HG03565 (cell line): ENCODE measurements at regions not wholly inside any gene's neighbourhood (a gene's known extent, or its start where the extent isn't known, plus 50 kb on each side); places are given as distances from the start of the nearest gene placed in this dataset.

Experiments
- ATAC-seq: cut with Tn5 transposase; IDR thresholded peaks from one replicate; pipeline ENCODE4 v1.9.1; 2021; ENCODE audit warnings: mild to moderate bottlenecking, moderate library complexity; ENCODE audit not compliant: unreplicated experiment

DNA sequence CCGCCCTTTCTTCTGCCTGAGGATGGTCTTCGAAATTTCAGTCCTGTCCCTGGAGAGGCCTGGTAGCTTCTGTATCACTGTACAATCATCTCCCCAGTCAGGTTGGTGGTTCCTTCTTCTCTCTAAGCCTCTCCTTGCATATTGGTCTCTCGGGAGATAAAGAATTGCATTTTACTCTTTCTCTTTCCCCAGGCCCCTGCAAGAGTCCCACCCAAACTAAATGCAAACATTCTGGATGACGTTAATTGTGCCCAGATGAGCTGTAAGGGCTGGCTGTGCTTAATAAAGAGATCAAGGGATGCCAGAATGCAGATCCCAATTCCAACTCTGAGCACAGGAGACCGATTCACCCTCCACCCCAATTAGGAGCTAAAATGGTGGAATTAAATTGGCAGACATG is 835.4 kb upstream of the TMEM132C start:
- no peak for ATAC-seq

DNA sequence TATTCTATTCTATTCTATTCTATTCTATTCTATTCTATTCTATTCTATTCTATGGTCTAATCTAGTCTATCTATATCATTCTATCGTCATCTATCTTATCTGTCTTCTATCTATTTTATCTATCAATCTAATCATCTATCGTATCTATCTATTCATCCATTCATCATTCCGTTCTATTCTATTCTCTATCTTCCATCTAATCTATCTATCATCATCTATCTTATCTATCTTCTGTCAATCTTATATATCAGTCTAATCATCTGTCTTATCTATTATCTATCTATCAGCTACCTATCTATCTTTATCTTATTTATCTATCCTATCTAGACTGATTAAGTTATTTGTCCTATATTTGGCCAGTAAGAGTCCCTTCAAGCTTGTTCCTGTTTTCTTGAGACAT is 831.5 kb upstream of the TMEM132C start:
- no peak for ATAC-seq

DNA sequence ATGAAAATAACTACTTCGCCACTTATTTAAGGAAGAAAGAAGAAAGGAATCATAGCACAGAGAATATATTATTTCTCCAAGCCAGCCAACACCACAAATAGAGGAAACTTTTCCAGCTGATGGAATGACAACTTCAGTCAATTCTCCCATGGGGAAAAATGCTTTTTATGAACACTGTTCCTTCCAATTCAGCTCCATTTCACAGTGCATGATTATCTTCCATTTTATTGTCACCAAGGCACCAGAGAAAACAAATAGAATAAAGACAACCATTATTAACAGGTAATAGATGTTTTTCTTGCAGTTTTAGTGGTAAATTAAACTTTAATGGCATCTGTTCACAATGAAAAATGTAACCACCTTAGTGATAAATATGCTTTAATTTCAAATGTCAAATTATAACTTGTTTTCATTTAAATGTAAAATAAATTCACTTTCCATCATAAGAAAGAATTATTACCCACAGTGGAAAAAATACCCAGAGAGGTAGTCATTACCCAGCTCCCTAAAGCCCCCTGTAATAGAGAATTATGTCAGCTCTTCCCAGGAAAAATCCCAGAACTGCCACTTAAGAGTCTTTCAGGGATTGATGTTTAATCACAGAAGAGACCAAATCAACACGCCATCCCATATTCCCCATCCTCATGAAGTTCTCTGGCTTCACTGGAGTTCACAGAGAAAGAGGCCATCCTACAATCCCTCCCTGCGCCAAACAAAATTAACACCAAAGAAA is 828.3 kb upstream of the TMEM132C start:
- ATAC-seq, result no peak

DNA sequence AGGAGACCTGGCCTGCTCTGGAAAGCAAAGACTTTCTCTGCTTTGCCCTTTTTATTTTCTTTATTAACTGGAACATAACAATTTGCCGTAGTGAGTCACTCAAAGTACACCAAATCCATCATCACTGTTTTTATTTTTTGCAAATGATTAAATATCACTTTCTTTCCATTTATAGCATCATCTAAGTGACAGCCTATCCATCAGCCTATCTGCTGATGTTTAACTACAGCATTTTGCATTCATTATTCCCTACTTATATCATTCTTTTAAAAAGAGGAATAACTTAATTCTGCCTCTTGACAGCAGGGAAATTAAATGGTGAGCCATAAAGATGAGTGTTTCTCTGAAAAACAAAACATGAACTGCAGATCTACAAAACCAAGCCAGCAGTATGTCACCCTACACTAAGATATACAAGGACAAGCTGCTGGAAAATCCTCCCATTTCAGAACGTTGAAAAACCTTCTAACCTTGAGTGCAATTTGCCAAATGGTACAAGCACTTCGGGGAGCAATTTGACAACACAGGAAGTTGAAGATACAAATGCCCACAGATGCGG is 821.3 kb upstream of the TMEM132C start:
- ATAC-seq, result no peak

DNA sequence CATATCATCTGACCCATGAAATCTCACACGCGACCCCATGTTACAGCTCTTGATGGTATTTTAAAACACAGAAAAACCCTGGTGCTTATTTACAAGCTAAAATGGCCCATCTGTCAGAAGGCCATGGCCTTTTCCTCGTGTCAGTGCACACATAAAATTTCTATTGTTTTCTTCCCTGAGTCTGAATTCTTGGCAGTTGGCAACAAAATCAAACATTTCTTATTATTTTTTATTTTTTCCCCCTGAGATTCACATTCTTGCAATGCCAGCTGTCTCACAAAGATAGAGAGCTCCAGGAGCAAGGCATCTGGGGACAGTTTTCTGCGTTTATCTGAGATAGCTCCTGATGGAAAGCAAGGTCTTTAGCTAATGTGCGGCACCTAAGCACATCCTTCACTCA is 818.1 kb upstream of the TMEM132C start:
- ATAC-seq, result no peak

- ATAC-seq, result no peak
Measured at GRCh38 chr12:127450826-127451225, 816.1 kb upstream of the TMEM132C start.

DNA sequence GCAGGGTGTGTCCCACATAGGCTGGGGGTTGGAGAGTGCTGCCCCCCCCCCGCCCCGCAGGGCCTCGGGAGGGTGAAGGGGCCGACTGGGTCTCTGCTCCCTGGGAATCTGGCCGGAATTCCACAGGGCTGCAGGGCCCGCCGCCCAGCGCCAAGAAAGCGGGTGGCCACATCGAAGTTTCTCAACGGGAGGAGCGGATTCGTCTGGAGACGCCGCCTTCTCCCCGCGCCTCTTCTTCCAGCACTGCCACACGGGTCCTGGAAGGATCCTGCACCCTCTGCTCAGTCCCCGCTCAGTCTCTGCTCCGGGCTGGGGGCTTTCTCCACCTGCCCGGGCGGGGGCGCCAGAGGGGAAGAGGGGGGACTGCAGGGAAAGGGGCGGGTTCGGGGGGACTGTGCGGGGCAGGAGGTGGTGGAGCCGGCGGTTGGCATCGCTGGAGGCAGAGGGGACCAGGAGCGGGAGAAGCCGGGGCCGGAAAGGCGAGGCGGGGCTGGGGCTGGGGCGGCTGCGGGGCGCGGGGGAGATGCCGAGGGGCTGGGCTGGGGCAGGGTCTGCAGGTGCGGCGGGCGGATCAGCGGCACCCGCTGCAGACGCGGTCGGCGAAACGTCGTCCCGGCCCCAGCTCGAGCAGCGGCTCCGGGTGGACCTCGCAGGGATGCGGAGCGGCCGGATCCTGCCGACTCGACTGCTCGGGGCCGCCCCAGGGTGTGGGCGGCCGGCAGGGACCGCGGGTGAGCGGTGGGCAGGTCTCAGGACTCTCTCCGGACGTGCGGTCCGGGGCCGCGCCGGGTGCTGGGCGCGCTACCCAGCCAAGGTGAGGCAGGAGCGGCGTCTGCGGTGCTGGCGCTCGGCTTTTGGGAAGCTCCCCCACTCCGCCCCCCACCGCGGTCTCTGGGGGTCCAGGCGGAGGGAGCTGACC is 811.4 kb upstream of the TMEM132C start:
- ATAC-seq, result no peak

DNA sequence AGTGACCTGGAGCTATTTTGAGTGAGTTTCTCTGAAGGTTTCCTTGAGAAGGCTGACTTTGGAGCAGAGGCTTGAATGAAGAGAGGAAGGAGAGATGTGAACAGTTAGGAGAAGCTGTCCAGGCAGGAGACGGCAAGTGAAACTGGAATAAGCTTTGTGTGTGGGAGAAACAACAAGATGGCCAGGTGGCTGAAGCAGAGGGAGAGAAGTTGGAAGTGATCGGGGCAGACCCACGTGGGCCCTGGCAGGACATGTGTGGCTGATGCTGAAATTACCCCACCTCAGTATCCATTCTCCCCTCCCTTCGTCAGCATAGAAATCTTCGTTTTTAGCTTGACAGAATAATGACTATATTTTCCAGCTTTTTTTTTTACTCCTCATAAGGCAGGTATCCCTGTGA is 809.2 kb upstream of the TMEM132C start:
- ATAC-seq, result no peak

DNA sequence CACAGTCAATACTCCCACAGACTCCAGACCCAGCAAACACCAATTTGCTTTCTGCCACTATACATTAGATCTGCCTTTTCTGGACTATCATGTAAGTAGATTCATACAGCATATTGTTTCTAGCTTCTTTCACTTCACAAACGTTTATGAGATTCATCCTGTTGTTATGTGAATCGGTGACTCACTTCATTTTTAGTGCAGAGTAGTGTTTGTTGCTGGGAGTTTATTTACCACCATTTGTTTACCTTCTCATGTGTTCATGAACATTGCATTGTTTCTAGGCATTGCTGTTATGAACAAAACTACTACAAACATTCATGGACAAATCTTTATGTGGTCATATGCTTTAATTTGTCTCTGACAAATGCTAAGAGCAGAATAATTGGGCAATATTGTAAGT is 807.8 kb upstream of the TMEM132C start:
- no peak for ATAC-seq

- ATAC-seq, result no peak
Measured at GRCh38 chr12:127459687-127460086, 807.3 kb upstream of the TMEM132C start.

GRCh38 chr12:127463237-127463636 is 803.7 kb upstream of the TMEM132C start:
- no peak for ATAC-seq

DNA sequence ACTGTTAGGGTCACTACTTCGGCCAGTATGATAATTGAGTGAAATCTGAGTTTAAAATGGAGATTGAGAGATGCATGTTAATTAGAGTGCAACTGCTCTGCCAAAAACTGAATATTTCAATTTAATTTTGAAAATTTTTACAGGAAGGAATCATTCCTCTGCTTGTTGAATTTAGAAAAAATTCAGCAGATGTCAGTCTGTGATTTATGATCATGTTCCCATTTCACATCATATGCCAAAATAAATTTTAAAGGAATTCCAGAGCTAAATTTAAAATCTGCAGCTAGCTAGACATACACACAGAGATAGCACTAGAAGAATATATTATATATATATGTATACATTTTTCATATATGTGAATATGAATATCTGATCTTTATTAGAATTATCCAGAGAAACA is 797.6 kb upstream of the TMEM132C start:
- ATAC-seq, result no peak

DNA sequence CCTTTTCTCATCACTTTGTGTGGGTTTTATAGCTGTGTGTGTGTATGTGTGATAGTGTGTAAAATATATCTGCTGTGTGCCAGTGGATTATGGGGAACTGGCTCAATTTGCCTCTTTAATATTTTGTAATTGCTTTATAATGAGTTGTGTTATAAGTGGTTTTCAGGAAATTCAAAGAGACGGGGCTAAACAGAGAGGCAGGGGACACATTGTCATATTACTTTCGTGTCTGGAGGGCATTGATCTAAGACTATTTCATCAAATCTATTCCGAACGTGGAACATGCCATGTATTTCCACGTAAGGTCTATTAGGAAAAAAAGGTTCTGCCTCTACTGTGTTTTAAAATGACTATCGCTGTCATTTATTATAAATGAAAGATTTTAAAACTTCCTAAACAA is 793.2 kb upstream of the TMEM132C start:
- ATAC-seq, result no peak

DNA sequence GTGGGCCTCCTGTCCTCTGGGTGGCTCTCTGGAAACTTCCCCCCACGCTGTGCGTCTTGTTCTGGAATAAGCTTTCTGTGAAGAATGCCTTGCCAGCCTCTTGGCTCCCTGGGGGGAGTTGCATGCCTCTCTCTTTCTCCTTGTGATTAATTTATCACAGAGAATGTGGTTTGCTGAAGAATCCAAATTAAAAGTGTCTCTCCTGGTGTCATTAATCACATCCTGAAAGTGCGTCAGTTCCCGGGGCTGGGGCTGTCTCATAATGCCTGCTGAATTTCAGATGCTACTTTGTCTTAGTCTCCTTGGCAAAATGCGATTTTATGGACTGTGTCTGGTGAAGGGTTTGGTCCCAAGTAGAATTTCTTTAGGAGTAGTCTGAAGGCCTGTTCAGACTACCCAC is 787.7 kb upstream of the TMEM132C start:
- ATAC-seq, result no peak

DNA sequence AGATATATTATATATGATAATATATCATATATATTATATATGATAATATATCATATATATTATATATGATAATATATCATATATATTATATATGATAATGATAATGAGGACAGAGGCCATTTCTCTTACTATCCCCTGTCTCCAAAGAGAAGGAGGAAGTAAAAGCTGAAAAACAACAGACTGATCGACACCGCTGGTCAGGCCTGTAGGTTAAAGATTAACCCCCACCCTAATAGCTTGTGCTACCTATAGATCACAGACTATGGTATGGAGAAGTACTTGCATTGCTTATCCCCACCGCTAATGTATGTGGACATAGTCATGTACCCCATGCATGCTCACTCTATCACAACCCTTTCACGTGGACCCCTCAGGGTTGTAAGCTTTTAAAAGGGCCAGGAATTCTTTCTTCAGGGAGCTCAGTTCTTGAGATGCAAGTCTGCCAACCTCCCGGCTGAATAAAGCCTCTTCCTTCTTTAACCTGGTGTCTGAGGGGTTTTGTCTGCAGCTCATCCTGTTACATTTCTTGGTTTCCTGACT is 786.1 kb upstream of the TMEM132C start:
- ATAC-seq, result no peak

GRCh38 chr12:127482950-127483349 is 784.0 kb upstream of the TMEM132C start:
- ATAC-seq, result no peak

GRCh38 chr12:127485528-127485927 is 781.4 kb upstream of the TMEM132C start:
- ATAC-seq, result no peak

DNA sequence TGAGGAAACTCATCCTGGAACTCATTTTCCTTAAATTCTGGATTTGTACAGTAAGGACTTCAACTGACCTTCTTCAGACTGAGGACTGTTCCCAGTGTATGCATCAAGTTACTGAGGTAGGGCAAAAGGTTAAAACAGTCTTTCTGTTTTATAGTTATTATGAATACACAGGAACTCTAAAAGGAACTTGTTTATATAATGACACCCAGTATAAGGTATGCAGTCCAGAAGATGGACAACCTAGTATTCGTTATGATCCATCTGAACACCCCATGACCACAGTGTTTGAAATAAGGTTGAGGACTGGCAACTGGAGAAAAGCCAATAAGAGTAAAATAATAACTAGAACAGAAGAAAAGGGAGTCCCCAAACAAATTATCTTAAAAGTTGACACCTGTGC is 779.9 kb upstream of the TMEM132C start:
- ATAC-seq, result no peak

- no peak for ATAC-seq
Measured at GRCh38 chr12:127489061-127489460, 777.9 kb upstream of the TMEM132C start.

GRCh38 chr12:127494961-127495915 is 771.7 kb upstream of the TMEM132C start:
- ATAC-seq, result no peak

GRCh38 chr12:127496255-127496654 is 770.7 kb upstream of the TMEM132C start:
- ATAC-seq, result no peak
